ENCODE measurements at regions not wholly inside any gene's neighbourhood (a gene's known extent, or its start where the extent isn't known, plus 50 kb on each side); places are given as distances from the start of the nearest gene placed in this dataset.

DNA sequence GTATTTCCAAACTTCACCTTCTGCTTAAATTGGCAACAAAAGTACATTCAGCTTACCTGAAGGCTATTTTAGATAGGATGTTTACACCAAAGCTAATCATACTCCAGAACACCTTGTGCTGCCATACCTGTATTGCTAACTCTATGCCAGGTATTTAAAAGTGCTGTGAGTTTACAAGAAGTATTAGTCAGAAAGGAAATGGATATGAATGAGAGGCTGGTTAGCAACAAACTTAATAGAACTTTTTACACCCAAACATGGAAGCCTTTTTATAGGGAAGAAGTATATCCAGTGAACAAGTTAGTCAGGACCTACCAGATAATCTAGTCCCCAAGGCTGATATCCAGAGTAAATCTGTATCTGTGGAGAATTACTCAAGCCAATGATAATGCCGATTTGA lies 131.2 kb upstream of the SPRY1 start:
- H3K4me1 ChIP-seq (ENCODE audit: control insufficient read depth, insufficient read depth, low read length) = peaks cover 2% of the 10 kb centered on the region
- no peak for ATAC-seq
- no peak for DNase-seq
- intact Hi-C loops (cut with DNase I) = no loop called here
- no peaks in the 10 kb centered on the region for H3K9me3 ChIP-seq (ENCODE audit: control insufficient read depth, low read length)
- no peaks in the 10 kb centered on the region for H3K27me3 ChIP-seq (ENCODE audit: control insufficient read depth, insufficient read depth)
- H3K4me3 ChIP-seq (ENCODE audit: low read length) = no peak overlapping the region
- no peak overlapping the region for H3K27ac ChIP-seq (ENCODE audit: low read length)
- WGBS = 80% methylated on average over 1 of the region's 1 CpG

DNA sequence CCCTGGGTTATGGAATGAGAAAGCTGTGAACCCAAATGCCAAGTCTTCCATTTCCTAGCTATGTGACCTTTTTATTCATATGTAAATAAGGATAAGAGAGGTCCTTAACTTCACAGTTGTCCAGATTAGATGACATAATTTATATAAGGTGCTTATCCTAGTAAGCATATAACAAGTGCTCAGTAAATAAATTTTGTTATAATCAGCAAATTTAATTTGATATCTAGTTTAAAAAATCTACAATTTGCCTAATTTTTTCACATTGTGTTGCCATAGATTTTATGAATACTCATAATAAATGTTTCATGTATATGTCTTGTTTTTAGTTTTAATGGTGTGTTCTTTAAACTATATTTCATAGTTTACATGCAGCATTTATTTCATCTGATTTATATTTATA lies 130.4 kb upstream of the SPRY1 start:
- Histone ChIP-seq H3K4me1 (ENCODE audit: control insufficient read depth, insufficient read depth, low read length) (no peaks in the 10 kb centered on the region), H3K4me3 (ENCODE audit: low read length) (no peak overlapping the region), H3K9me3 (ENCODE audit: control insufficient read depth, low read length) (no peaks in the 10 kb centered on the region), H3K27me3 (ENCODE audit: control insufficient read depth, insufficient read depth) (no peaks in the 10 kb centered on the region), H3K27ac (ENCODE audit: low read length) (no peak overlapping the region)
- ATAC-seq (no peak), DNase-seq (no peak)
- intact Hi-C loops (cut with DNase I) = no loop called here

DNA sequence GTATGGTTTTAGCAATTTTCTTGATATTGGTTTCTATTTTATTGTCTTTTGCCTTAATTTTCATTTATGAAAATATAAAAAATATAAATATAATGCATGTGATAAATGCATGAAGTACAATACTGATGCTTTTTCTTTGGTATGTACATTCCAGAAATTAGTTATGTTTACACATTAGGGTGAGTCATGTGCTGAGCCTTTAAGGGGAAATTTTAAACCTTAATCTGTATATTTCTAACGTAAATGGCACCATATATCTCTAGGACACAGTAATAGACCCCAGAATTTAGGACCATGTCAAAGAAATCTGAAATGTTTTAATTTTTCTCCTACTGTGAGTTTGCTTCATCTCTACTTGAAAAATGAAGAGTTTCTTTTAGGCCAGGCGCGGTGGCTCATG lies 117.8 kb upstream of the SPRY1 start:
- Histone ChIP-seq H3K4me3 (ENCODE audit: low read length) (no peak overlapping the region), H3K27ac (ENCODE audit: low read length) (no peak overlapping the region), H3K27me3 (ENCODE audit: control insufficient read depth, insufficient read depth) (no peaks in the 10 kb centered on the region), H3K4me1 (ENCODE audit: control insufficient read depth, insufficient read depth, low read length) (no peaks in the 10 kb centered on the region), H3K9me3 (ENCODE audit: control insufficient read depth, low read length) (no peaks in the 10 kb centered on the region)
- DNase-seq (no peak), ATAC-seq (no peak)
- WGBS = 98% methylated on average over 3 of the region's 3 CpGs
- intact Hi-C loops (cut with DNase I) = no loop called here

DNA sequence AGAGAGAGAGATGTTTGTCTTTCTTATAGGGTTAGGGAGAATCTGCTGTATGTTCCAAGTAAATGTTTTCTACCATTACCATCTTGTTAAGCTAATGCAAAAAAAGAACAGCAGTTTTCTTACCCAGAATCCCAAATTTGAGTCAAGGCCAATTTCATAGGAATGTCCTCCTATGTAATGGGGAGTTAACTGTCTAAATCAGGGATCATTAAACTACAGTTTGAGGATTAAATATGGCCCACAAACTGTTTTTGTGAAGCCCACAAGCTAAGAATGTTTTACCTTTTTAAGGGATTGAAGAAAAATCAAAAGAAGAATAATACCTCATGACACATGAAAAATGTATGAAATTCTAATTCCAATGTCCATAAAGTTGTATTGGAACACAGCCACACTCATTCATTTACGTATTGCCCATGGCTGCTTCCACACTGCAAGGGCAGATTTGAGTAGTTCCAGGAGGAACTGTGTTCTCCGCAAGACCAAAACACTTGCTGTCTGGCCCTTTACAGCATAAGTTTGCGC lies 113.2 kb upstream of the SPRY1 start:
- Histone ChIP-seq H3K27me3 (ENCODE audit: control insufficient read depth, insufficient read depth) (no peaks in the 10 kb centered on the region), H3K4me3 (ENCODE audit: low read length) (no peak overlapping the region), H3K4me1 (ENCODE audit: control insufficient read depth, insufficient read depth, low read length) (no peaks in the 10 kb centered on the region), H3K9me3 (ENCODE audit: control insufficient read depth, low read length) (no peaks in the 10 kb centered on the region), H3K27ac (ENCODE audit: low read length) (no peak overlapping the region)
- WGBS = 98% methylated on average over 3 of the region's 3 CpGs
- DNase-seq (no peak), ATAC-seq (no peak)
- intact Hi-C loops (cut with DNase I) = no loop called here

DNA sequence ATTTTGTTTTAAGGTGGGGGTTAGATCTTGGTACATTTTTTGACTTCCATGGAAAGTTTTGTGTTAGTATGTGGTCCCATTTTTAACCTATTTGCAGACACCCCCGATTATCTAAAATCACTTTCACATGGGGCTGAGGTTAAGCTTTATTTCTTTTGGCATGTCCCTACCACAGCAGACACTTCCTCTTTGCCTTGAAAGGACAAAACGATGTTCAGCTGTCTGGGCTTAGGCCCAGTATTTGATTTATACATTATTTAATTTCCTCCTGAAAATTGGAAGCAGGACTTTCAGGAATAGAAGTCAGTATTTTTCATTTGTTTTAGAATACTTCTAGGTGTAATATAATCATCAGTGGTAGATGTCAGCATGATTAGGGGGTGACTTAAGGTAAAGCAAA lies 112.4 kb upstream of the SPRY1 start:
- Histone ChIP-seq H3K4me3 (ENCODE audit: low read length) (no peak overlapping the region), H3K4me1 (ENCODE audit: control insufficient read depth, insufficient read depth, low read length) (no peaks in the 10 kb centered on the region), H3K27ac (ENCODE audit: low read length) (no peak overlapping the region), H3K9me3 (ENCODE audit: control insufficient read depth, low read length) (no peaks in the 10 kb centered on the region), H3K27me3 (ENCODE audit: control insufficient read depth, insufficient read depth) (no peaks in the 10 kb centered on the region)
- intact Hi-C loops (cut with DNase I) = no loop called here
- WGBS = 23% methylated on average over 2 of the region's 2 CpGs
- DNase-seq (no peak), ATAC-seq (peak in 1 of 2 donors; percentile 69)

DNA sequence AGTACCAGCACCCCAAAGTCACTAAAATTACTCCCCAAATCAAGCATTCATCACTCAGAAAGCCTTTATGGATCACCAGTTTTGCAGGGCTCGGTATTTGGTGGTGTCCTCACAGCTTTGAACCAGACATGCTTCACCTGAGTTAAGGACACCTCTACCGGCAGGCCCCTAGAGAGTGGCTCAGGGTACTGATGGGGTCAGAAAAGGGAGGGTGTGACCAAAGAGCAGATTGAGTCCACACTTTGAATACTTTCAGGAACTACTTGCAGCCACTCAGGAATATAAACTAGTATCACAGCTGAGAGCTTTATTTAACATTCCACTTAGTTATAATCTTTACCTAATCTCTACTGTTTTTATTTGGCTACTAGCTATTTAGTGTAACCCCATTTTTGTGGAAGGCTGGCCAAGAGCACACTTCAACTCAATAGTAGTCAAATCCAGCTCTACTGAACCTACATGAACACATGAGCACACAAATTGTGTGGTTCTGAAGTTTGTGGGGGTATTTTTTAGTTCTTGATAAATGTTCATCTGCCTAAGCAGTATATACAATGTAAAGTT lies 109.6 kb upstream of the SPRY1 start:
- ATAC-seq = no peak
- WGBS = 94% methylated on average over 2 of the region's 2 CpGs

DNA sequence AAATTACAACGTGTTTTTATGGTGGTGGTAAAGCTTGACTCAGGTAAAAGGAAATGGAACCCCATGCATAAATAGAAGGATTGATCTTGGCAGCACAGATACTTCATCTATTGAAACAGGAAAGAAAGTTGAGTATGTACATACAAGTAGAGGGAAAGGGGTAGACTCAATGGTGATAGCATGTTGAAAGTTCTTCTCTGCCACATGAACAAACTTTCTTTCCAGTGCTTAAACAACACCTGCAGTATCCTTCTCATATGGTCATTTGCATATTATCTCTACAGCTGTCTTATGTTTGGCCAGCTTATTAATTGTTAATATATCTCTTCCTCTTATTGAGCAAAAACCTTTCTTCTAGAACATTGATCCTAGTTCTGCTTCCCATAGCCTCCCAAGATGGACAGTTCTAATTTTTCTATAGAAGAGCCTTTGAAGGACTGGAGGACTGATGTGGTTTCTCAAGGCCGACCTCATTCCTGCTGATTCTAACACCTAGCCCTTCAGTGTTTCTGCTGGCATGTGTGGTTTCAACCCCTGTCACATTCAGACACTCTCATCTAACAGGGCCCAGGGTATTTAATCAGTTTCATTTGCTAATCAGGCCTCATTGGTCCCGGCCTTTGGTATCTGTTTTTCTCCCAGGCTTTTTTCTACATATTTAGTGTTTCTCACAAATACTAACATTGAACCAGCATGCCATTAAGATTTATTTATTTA lies 108.1 kb upstream of the SPRY1 start:
- Histone ChIP-seq H3K27me3 (ENCODE audit: control insufficient read depth, insufficient read depth) (no peaks in the 10 kb centered on the region), H3K4me3 (ENCODE audit: low read length) (no peak overlapping the region), H3K4me1 (ENCODE audit: control insufficient read depth, insufficient read depth, low read length) (no peaks in the 10 kb centered on the region), H3K9me3 (ENCODE audit: control insufficient read depth, low read length) (no peaks in the 10 kb centered on the region), H3K27ac (ENCODE audit: low read length) (no peak overlapping the region)
- ATAC-seq = no peak
- DNase-seq = no peak
- 96% methylated on average over 3 of the region's 3 CpGs for WGBS
- intact Hi-C loops (cut with DNase I) = no loop called here

More for the DNA sequence above, 109.6 kb upstream of the SPRY1 start:
- no peaks in the 10 kb centered on the region for H3K4me1 ChIP-seq (ENCODE audit: control insufficient read depth, insufficient read depth, low read length)
- H3K9me3 ChIP-seq (ENCODE audit: control insufficient read depth, low read length) = no peaks in the 10 kb centered on the region
- no peak overlapping the region for H3K4me3 ChIP-seq (ENCODE audit: low read length)
- DNase-seq = no peak
- H3K27me3 ChIP-seq (ENCODE audit: control insufficient read depth, insufficient read depth) = no peaks in the 10 kb centered on the region
- intact Hi-C loops (cut with DNase I) = no loop called here
- H3K27ac ChIP-seq (ENCODE audit: low read length) = no peak overlapping the region

DNA sequence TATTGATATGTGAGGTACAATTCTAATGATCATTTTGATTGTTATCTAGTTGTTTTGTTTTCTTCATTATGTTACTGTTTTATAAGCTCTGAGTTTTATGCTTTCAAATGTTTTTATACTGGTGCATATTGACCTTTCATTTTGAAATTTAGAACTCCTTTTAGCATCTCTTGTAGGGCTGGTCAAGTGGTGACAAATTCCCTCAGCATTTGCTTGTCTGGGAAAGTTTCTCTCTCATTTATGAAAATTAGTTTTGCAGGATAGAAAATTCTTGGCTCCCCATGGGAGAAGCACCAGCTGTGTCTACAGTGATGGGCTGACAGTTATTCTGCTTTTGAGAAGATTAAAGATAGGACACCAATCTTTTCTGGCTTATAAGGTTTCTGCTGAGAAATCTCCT lies 105.3 kb upstream of the SPRY1 start:
- ATAC-seq (no peak), DNase-seq (no peak)
- Histone ChIP-seq H3K27ac (ENCODE audit: low read length) (no peak overlapping the region), H3K27me3 (ENCODE audit: control insufficient read depth, insufficient read depth) (no peaks in the 10 kb centered on the region), H3K9me3 (ENCODE audit: control insufficient read depth, low read length) (no peaks in the 10 kb centered on the region), H3K4me3 (ENCODE audit: low read length) (no peak overlapping the region), H3K4me1 (ENCODE audit: control insufficient read depth, insufficient read depth, low read length) (no peaks in the 10 kb centered on the region)
- intact Hi-C loops (cut with DNase I) = no loop called here

DNA sequence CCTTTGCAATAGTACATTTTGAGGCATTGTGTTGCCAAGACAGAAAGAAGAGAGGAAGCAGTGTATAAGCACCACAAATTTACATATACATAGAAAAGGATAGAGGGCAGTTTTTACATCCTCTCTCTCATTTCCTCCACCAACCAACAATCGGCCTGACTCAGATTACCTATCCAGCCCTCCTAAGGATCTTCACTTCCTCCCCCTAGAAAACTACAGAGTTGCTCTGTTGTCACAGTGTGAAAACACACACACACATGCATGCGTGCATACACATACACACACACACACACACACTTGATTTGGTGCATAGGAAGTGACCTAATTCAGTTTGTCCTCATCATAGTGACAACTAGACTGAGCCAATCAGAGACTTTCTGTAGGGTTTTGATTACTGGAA lies 98.8 kb upstream of the SPRY1 start:
- WGBS = 80% methylated on average over 2 of the region's 2 CpGs
- H3K27ac ChIP-seq (ENCODE audit: low read length) = no peak overlapping the region
- H3K4me3 ChIP-seq (ENCODE audit: low read length) = no peak overlapping the region
- H3K27me3 ChIP-seq (ENCODE audit: control insufficient read depth, insufficient read depth) = no peaks in the 10 kb centered on the region
- H3K4me1 ChIP-seq (ENCODE audit: control insufficient read depth, insufficient read depth, low read length) = no peaks in the 10 kb centered on the region
- no peaks in the 10 kb centered on the region for H3K9me3 ChIP-seq (ENCODE audit: control insufficient read depth, low read length)
- no peak for ATAC-seq
- no peak for DNase-seq
- intact Hi-C loops (cut with DNase I) = no loop called here

DNA sequence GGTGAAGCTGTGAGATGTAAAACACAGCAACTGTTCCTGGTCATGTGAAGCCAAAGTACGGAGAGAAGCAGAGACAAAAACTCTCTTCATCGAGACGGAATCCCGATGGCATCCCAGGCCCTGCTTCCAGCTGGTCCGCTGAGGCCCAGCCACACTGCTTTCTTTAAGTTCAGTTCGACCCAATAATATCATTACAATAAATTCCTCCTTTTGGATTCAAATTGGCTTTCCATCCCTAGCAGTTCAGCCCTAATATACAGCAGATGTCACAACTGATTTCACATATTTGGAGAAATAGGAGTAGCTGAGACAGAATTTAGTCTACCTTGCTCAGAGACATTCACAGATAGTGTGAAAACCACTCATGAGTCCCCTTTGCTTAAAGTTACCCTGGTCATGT lies 98.3 kb upstream of the SPRY1 start:
- WGBS = 98% methylated on average over 6 of the region's 6 CpGs
- Histone ChIP-seq H3K4me3 (ENCODE audit: low read length) (no peak overlapping the region), H3K27me3 (ENCODE audit: control insufficient read depth, insufficient read depth) (no peaks in the 10 kb centered on the region), H3K27ac (ENCODE audit: low read length) (no peak overlapping the region), H3K4me1 (ENCODE audit: control insufficient read depth, insufficient read depth, low read length) (no peaks in the 10 kb centered on the region), H3K9me3 (ENCODE audit: control insufficient read depth, low read length) (no peaks in the 10 kb centered on the region)
- ATAC-seq (no peak), DNase-seq (no peak)
- intact Hi-C loops (cut with DNase I) = no loop called here

DNA sequence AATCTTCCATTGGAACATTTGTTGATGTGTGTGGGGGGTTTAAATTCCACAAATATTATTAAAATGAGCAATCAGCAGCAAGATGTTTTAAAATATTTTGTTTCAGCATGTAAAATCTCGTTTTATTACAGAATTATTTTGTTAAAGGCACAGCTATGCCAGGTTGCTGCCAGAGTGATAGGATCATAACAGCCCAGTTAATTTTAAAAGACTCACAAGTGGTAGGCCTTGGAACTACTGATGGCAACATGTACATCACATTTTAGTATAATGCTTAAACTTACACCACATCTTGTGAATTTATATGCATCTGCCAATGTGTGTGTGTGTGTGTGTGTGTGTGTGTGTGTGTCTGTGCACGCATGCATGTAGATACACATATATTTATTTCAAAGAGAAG lies 97.8 kb upstream of the SPRY1 start:
- 75% methylated on average over 2 of the region's 2 CpGs for WGBS
- Histone ChIP-seq H3K4me1 (ENCODE audit: control insufficient read depth, insufficient read depth, low read length) (no peaks in the 10 kb centered on the region), H3K27ac (ENCODE audit: low read length) (peak overlapping the region; percentile 17), H3K4me3 (ENCODE audit: low read length) (no peak overlapping the region), H3K9me3 (ENCODE audit: control insufficient read depth, low read length) (no peaks in the 10 kb centered on the region), H3K27me3 (ENCODE audit: control insufficient read depth, insufficient read depth) (no peaks in the 10 kb centered on the region)
- intact Hi-C loops (cut with DNase I) = no loop called here
- DNase-seq (no peak), ATAC-seq (no peak)
